ENCODE measurements at regions not wholly inside any gene's neighbourhood (a gene's known extent, or its start where the extent isn't known, plus 50 kb on each side); places are given as distances from the start of the nearest gene placed in this dataset.

- intact Hi-C loops (cut with DNase I), result no loop called here
- no peak for DNase-seq (ENCODE audit: extremely low spot score)
- TF ChIP-seq POLR2A (IDR thresholded peaks at IDR 0.05; ENCODE audit: low read depth), result no peak
- TF ChIP-seq EP300 (IDR thresholded peaks at IDR 0.05), result no peak
- no peak for TF ChIP-seq POLR2AphosphoS5 (IDR thresholded peaks at IDR 0.05)
- TF ChIP-seq CTCF (IDR thresholded peaks at IDR 0.05), result no peak
- no peaks in the 10 kb centered on the region for H3K27me3 ChIP-seq
- H3K4me1 ChIP-seq, result no peaks in the 10 kb centered on the region
- no peak overlapping the region for H3K27ac ChIP-seq (replicated peaks in 1 of 4)
- WGBS, result 94% methylated on average over 35 of the region's 37 CpGs
- no peaks in the 10 kb centered on the region for H3K36me3 ChIP-seq
- H3K9me3 ChIP-seq, result no peaks in the 10 kb centered on the region
- no peak overlapping the region for H3K4me3 ChIP-seq
Observed at GRCh38 chr13:65149687-65150086, 2080.4 kb downstream of the PCDH9 start.

- no peaks in the 10 kb centered on the region for H3K36me3 ChIP-seq
- intact Hi-C loops (cut with DNase I), result no loop called here
- no peak overlapping the region for H3K27ac ChIP-seq (replicated peaks in 1 of 4)
- TF ChIP-seq CTCF (IDR thresholded peaks at IDR 0.05) (no peak), POLR2AphosphoS5 (IDR thresholded peaks at IDR 0.05) (no peak), EP300 (IDR thresholded peaks at IDR 0.05) (no peak), POLR2A (IDR thresholded peaks at IDR 0.05; ENCODE audit: low read depth) (no peak)
- no peak overlapping the region for H3K4me3 ChIP-seq
- H3K9me3 ChIP-seq, result no peaks in the 10 kb centered on the region
- DNase-seq (ENCODE audit: extremely low spot score), result no peak
- 92% methylated on average over 3 of the region's 3 CpGs for WGBS
- no peaks in the 10 kb centered on the region for H3K4me1 ChIP-seq
- H3K27me3 ChIP-seq, result no peaks in the 10 kb centered on the region
Observed at GRCh38 chr13:65143920-65144319, 2086.2 kb downstream of the PCDH9 start.

- H3K27ac ChIP-seq (replicated peaks in 1 of 4), result no peak overlapping the region
- H3K27me3 ChIP-seq, result no peaks in the 10 kb centered on the region
- DNase-seq (ENCODE audit: extremely low spot score), result no peak
- H3K36me3 ChIP-seq, result no peaks in the 10 kb centered on the region
- no peak for TF ChIP-seq POLR2A (IDR thresholded peaks at IDR 0.05; ENCODE audit: low read depth)
- no peak for TF ChIP-seq EP300 (IDR thresholded peaks at IDR 0.05)
- no peaks in the 10 kb centered on the region for H3K4me1 ChIP-seq
- H3K4me3 ChIP-seq, result no peak overlapping the region
- no peaks in the 10 kb centered on the region for H3K9me3 ChIP-seq
- whole genome bisulfite sequencing, result 70% methylated on average over 7 of the region's 7 CpGs
- intact Hi-C loops (cut with DNase I), result no loop called here
Observed at GRCh38 chr13:65133094-65133493, 2097.0 kb downstream of the PCDH9 start.

DNA sequence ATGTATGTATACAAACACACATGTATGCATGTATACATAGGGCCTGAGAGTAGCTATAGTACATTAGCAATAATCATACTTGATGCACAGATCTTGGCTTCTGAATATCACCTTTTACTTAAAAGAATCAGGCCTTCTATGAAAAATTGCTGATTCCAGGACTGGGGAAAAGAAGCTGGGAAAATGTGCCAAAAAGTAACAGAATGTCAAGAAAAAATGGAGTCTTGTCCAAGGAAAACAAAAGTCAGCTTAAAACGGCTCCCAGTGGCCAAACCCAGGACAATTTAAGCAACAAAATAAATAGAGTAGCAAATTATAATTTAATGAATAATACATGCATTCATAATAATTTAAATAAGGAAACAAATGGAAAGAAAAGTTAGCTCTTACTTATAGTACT, 2104.9 kb downstream of the PCDH9 start:
- intact Hi-C loops (cut with DNase I), result no loop called here
- Histone ChIP-seq H3K27ac (replicated peaks in 1 of 4) (no peak overlapping the region), H3K36me3 (no peaks in the 10 kb centered on the region), H3K27me3 (no peaks in the 10 kb centered on the region), H3K4me1 (no peaks in the 10 kb centered on the region), H3K4me3 (no peak overlapping the region), H3K9me3 (no peaks in the 10 kb centered on the region)
- TF ChIP-seq EP300 (IDR thresholded peaks at IDR 0.05) (no peak), CTCF (IDR thresholded peaks at IDR 0.05) (no peak), POLR2A (IDR thresholded peaks at IDR 0.05; ENCODE audit: low read depth) (no peak), POLR2AphosphoS5 (IDR thresholded peaks at IDR 0.05) (no peak)
- DNase-seq (ENCODE audit: extremely low spot score), result no peak
- WGBS, result 48% methylated on average over 1 of the region's 1 CpG

DNA sequence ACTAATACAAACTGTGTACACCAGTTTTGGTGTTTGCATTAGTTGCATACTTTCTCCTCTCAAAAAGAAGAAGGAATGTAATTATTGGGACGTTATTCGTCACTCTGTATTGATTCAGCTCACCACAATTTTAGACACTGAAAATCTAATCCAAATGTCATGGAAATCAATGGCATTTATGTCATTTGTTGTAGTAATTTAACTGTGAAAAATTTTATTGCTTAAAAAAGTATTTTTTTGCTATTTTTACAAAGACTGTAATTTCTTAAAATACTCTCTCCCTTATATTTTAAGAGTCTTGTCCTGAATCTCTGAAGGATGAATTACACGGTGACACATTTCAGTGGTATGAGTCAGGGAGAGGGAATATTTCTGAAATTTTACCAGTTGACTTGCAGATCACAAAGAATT, 2117.6 kb downstream of the PCDH9 start:
- no peaks in the 10 kb centered on the region for H3K36me3 ChIP-seq
- DNase-seq (ENCODE audit: extremely low spot score), result no peak
- H3K9me3 ChIP-seq, result no peaks in the 10 kb centered on the region
- H3K27me3 ChIP-seq, result no peaks in the 10 kb centered on the region
- intact Hi-C loops (cut with DNase I), result no loop called here
- peaks cover 0 to 4% (median 0%) of the 10 kb centered on the region in 4 donors for H3K4me1 ChIP-seq
- no peak overlapping the region for H3K4me3 ChIP-seq
- no peak overlapping the region for H3K27ac ChIP-seq (replicated peaks in 1 of 4)
- TF ChIP-seq CTCF (IDR thresholded peaks at IDR 0.05), result no peak
- TF ChIP-seq POLR2AphosphoS5 (IDR thresholded peaks at IDR 0.05), result no peak
- TF ChIP-seq POLR2A (IDR thresholded peaks at IDR 0.05; ENCODE audit: low read depth), result no peak
- WGBS, result 86% methylated on average over 3 of the region's 3 CpGs

Measured in esophagus muscularis mucosa (tissue), 4 donors.